ENCODE measurements at regions not wholly inside any gene's neighbourhood (a gene's known extent, or its start where the extent isn't known, plus 50 kb on each side); places are given as distances from the start of the nearest gene placed in this dataset.

- TF ChIP-seq CTCF (IDR thresholded peaks at IDR 0.05) = no peak
- no peaks in the 10 kb centered on the region for H3K36me3 ChIP-seq
- H3K4me1 ChIP-seq = no peaks in the 10 kb centered on the region
- no peak overlapping the region for H3K27ac ChIP-seq
- H3K9ac ChIP-seq (ENCODE audit: low read depth in 2 of 2, low read length in 2 of 2) = no peak overlapping the region
- no peak for DNase-seq
- H3K4me3 ChIP-seq = no peak overlapping the region
- intact Hi-C loops (cut with DNase I) = loop anchor here (10.0 kb wide), 1 partner anchor 115 kb away; no protein-coding TSS in a partner anchor
- no peaks in the 10 kb centered on the region for H3K27me3 ChIP-seq
- H3K9me3 ChIP-seq = no peaks in the 10 kb centered on the region
Observed at GRCh38 chr9:108530141-108530540, 325.6 kb downstream of the ACTL7B start.

- no peaks in the 10 kb centered on the region for H3K9me3 ChIP-seq
- no peaks in the 10 kb centered on the region for H3K36me3 ChIP-seq
- no peak for DNase-seq
- no peaks in the 10 kb centered on the region for H3K4me1 ChIP-seq
- H3K9ac ChIP-seq (ENCODE audit: low read depth in 2 of 2, low read length in 2 of 2) = no peak overlapping the region
- TF ChIP-seq CTCF (IDR thresholded peaks at IDR 0.05) = no peak
- no peak overlapping the region for H3K27ac ChIP-seq
- no peaks in the 10 kb centered on the region for H3K27me3 ChIP-seq
- H3K4me3 ChIP-seq = no peak overlapping the region
- intact Hi-C loops (cut with DNase I) = no loop called here
Observed at GRCh38 chr9:108528231-108528630, 327.6 kb downstream of the ACTL7B start.

- no peaks in the 10 kb centered on the region for H3K36me3 ChIP-seq
- DNase-seq = no peak
- H3K27me3 ChIP-seq = no peaks in the 10 kb centered on the region
- TF ChIP-seq CTCF (IDR thresholded peaks at IDR 0.05) = no peak
- no peaks in the 10 kb centered on the region for H3K4me1 ChIP-seq
- no peak overlapping the region for H3K4me3 ChIP-seq
- H3K9me3 ChIP-seq = no peaks in the 10 kb centered on the region
- intact Hi-C loops (cut with DNase I) = no loop called here
- no peak overlapping the region for H3K9ac ChIP-seq (ENCODE audit: low read depth in 2 of 2, low read length in 2 of 2)
- no peak overlapping the region for H3K27ac ChIP-seq
Observed at GRCh38 chr9:108526518-108526917, 329.3 kb downstream of the ACTL7B start.

- TF ChIP-seq CTCF (IDR thresholded peaks at IDR 0.05) = no peak
- Histone ChIP-seq H3K36me3 (no peaks in the 10 kb centered on the region), H3K9me3 (no peaks in the 10 kb centered on the region), H3K4me1 (no peaks in the 10 kb centered on the region), H3K4me3 (no peak overlapping the region), H3K9ac (ENCODE audit: low read depth in 2 of 2, low read length in 2 of 2) (no peak overlapping the region), H3K27ac (no peak overlapping the region), H3K27me3 (no peaks in the 10 kb centered on the region)
- intact Hi-C loops (cut with DNase I) = no loop called here
- no peak for DNase-seq
Observed at GRCh38 chr9:108525186-108525585, 330.6 kb downstream of the ACTL7B start.

- no peaks in the 10 kb centered on the region for H3K27me3 ChIP-seq
- no peak for DNase-seq
- intact Hi-C loops (cut with DNase I) = no loop called here
- no peak overlapping the region for H3K4me3 ChIP-seq
- no peaks in the 10 kb centered on the region for H3K9me3 ChIP-seq
- H3K36me3 ChIP-seq = no peaks in the 10 kb centered on the region
- no peak overlapping the region for H3K9ac ChIP-seq (ENCODE audit: low read depth in 2 of 2, low read length in 2 of 2)
- no peak overlapping the region for H3K27ac ChIP-seq
- H3K4me1 ChIP-seq = no peaks in the 10 kb centered on the region
- TF ChIP-seq CTCF (IDR thresholded peaks at IDR 0.05) = no peak
Observed at GRCh38 chr9:108521063-108521590, 334.7 kb downstream of the ACTL7B start.
